ENCODE measurements at regions not wholly inside any gene's neighbourhood (a gene's known extent, or its start where the extent isn't known, plus 50 kb on each side); places are given as distances from the start of the nearest gene placed in this dataset.

- TF ChIP-seq, protein P1, sequence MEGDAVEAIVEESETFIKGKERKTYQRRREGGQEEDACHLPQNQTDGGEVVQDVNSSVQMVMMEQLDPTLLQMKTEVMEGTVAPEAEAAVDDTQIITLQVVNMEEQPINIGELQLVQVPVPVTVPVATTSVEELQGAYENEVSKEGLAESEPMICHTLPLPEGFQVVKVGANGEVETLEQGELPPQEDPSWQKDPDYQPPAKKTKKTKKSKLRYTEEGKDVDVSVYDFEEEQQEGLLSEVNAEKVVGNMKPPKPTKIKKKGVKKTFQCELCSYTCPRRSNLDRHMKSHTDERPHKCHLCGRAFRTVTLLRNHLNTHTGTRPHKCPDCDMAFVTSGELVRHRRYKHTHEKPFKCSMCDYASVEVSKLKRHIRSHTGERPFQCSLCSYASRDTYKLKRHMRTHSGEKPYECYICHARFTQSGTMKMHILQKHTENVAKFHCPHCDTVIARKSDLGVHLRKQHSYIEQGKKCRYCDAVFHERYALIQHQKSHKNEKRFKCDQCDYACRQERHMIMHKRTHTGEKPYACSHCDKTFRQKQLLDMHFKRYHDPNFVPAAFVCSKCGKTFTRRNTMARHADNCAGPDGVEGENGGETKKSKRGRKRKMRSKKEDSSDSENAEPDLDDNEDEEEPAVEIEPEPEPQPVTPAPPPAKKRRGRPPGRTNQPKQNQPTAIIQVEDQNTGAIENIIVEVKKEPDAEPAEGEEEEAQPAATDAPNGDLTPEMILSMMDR (conservative IDR thresholded peaks at IDR 0.05; ENCODE audit: low read depth, low read length), result no peak
- TF ChIP-seq EZH2 (IDR thresholded peaks at IDR 0.05; ENCODE audit: low read length, unreplicated experiment), result no peak
Measured at GRCh38 chr16:55046513-55046912, 115.8 kb downstream of the IRX5 start.
